NB4 (cell line): ENCODE measurements at regions not wholly inside any gene's neighbourhood (a gene's known extent, or its start where the extent isn't known, plus 50 kb on each side); places are given as distances from the start of the nearest gene placed in this dataset.
"Not testable (repeated sequence)": the region's sequence is repeated elsewhere in the genome, so short reads cannot be mapped to it uniquely, and the experiment has no call there.

ENCODE experiments used
- DNase-seq: peaks from one replicate; pipeline ENCODE4 v3.0.0; 2010; ENCODE audit warnings: low read depth
- H3K4me3 ChIP-seq: one replicate; pipeline ENCODE4 v1.5.1; 2011; ENCODE audit warnings: mild to moderate bottlenecking, low read depth, low read length, moderate library complexity
- MYC ChIP-seq: IDR thresholded peaks from 2 replicates; pipeline ENCODE4 v1.6.1; 2011; ENCODE audit warnings: low read depth, low read length
- POLR2A ChIP-seq: IDR thresholded peaks from 2 replicates; pipeline ENCODE4 v1.6.1; 2011; ENCODE audit warnings: mild to moderate bottlenecking; ENCODE audit not compliant: insufficient read length; ENCODE audit errors: extremely low read depth
- TF ChIP-seq, protein P1 (sequence below): IDR thresholded peaks from 2 replicates; pipeline ENCODE4 v1.6.1; 2011; ENCODE audit warnings: low read depth, low read length
- TF ChIP-seq, protein P2 (sequence below): IDR thresholded peaks from one replicate; pipeline ENCODE4 v1.5.1; 2012; ENCODE audit warnings: low read depth, low read length

DNA sequence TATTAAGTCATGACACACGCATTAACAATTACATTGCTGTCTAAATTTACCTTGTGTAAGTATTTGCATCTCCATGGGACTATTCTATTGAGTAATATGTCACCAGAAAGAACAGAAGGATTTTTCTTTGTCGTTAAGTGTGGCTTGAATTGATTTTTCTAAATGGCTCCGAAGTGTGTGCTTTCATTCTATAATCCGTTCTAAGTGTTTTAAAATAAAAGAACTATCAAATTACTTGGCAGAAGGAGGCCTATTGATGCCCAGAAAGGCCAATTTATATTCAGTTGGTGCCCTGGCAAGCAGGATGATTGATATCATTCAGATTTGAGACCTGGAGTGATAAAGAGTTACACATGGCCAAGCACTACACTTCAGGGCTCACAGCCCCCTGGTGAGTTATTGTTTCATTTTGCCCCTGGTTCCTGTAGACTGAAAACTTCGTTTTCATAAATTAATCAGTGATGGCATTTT is 538.9 kb upstream of the ANO5 start:
- H3K4me3 ChIP-seq: no peak overlapping the region
- TF ChIP-seq MYC (no peak), POLR2A (no peak)
- TF ChIP-seq, protein P1, sequence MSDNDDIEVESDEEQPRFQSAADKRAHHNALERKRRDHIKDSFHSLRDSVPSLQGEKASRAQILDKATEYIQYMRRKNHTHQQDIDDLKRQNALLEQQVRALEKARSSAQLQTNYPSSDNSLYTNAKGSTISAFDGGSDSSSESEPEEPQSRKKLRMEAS: no peak
- TF ChIP-seq, protein P2, sequence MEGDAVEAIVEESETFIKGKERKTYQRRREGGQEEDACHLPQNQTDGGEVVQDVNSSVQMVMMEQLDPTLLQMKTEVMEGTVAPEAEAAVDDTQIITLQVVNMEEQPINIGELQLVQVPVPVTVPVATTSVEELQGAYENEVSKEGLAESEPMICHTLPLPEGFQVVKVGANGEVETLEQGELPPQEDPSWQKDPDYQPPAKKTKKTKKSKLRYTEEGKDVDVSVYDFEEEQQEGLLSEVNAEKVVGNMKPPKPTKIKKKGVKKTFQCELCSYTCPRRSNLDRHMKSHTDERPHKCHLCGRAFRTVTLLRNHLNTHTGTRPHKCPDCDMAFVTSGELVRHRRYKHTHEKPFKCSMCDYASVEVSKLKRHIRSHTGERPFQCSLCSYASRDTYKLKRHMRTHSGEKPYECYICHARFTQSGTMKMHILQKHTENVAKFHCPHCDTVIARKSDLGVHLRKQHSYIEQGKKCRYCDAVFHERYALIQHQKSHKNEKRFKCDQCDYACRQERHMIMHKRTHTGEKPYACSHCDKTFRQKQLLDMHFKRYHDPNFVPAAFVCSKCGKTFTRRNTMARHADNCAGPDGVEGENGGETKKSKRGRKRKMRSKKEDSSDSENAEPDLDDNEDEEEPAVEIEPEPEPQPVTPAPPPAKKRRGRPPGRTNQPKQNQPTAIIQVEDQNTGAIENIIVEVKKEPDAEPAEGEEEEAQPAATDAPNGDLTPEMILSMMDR: no peak
- DNase-seq: no peak

DNA sequence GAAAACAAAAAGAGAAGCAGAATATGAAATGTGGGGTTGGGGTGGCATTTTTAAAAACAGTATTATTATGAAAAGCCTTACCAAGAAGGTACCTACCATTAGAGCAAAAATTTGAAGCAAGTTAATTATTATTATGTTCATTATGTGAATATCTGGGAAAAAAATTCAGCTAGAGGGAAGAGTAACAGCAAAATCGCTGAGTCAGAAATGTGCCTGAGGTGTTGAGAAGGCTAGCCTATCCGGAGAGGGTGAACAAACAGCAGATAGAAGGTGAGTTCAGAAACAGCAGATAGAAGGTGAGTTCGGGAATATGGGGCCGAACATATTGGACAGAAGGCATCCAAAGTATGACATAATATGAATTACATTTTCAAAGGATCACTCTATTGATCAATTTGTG is 536.8 kb upstream of the ANO5 start:
- no peak for TF ChIP-seq MYC
- TF ChIP-seq, protein P1: no peak
- TF ChIP-seq, protein P2: no peak
- H3K4me3 ChIP-seq: no peak overlapping the region
- DNase-seq: no peak

DNA sequence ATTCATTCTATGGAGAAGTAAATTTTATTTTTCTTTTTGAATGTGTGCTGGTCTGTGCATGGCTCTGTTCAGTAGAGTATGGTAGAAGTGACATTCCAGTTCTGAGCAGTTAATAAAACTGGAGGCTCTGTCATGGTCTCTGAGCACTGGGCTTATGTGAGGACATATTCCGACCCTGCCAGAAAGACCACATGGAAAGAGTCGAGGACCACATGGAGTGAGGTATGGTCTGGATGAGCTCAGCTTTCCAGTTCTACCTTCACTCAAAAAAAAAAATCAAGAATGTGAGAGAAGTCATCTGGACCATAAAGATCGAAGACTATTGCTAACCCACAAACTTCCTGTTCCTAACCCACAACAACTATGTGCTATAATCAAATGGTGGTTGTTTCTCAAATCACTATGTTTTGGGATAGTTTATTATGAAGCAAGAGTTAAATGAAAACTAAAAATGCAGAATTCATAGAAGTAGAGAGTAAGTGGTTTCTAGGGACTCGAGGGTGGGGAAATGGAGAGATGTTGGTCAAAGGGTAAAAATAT is 534.2 kb upstream of the ANO5 start:
- TF ChIP-seq MYC (no peak), POLR2A (no peak)
- TF ChIP-seq, protein P1: no peak
- TF ChIP-seq, protein P2: no peak
- DNase-seq: no peak
- no peak overlapping the region for H3K4me3 ChIP-seq

DNA sequence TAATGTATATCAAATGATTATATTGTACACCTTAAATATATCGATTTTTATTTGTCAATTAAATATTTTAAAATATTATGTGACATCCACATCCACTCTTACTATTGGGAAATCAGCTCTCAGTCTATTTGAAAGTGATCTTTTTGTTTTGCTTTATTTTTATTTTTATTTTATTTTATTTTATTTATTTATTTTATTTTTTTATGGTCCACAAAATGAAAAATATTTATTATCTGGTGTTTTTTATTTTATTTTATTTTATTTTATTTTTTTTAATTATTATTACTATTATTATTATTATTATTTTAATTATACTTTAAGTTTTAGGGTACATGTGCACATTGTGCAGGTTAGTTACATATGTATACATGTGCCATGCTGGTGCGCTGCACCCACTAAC is 533.5 kb upstream of the ANO5 start:
- not testable (repeated sequence) for H3K4me3 ChIP-seq, DNase-seq

DNA sequence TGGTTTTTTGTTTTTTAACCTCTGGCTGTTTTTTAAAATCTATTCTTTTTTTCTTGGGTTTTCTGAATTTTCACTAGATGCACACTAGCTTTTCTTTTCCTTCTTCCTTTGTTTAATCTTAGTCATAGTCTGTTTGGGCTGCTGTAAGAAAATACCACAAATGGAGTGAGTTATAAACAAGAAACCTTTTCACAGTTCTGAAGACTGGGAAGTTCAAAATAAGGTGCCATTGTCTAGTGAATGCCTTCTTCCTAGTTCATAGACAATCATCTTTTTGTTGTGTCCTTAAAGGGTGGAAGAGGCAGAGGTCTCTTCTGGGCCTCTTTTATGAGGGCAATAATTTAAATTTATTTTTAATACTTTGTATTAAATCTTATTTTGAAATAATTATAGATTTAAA is 532.9 kb upstream of the ANO5 start:
- no peak for DNase-seq
- H3K4me3 ChIP-seq: no peak overlapping the region
- TF ChIP-seq POLR2A (no peak), MYC (no peak)
- TF ChIP-seq, protein P1: no peak
- TF ChIP-seq, protein P2: no peak

DNA sequence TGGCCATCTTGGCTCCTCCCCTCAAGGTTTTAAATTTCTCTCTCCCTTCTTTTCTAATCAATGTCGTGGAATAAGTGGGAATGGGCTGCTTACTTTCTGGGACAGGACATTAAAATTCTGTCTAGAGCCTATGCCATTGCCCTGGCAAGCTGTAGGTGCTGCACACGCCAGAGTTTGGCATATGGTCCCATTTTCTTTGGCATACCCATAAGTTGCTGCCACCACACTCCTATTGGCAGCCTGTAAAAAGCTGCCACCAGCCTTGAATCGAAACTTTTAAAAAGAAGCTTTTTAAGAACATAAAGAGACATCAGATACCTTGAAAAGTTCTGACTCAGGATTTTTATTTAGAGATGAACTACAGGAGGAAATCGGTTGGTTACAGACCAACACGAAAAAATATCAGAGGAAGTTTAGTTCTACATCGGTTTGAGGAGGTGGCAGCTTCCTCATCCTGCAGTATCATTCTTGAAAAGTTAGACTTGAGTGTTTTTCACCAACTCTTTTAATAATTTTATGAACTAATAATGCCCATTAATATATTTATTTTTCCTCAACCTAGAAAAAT is 517.8 kb upstream of the ANO5 start:
- TF ChIP-seq, protein P1: no peak
- TF ChIP-seq POLR2A (no peak), MYC (no peak)
- TF ChIP-seq, protein P2: no peak
- no peak overlapping the region for H3K4me3 ChIP-seq
- DNase-seq: no peak
